A549 (cell line): ENCODE measurements at regions not wholly inside any gene's neighbourhood (a gene's known extent, or its start where the extent isn't known, plus 50 kb on each side); places are given as distances from the start of the nearest gene placed in this dataset.

ENCODE experiments used
- ATAC-seq, 2 experiments: fragments of 200-7000 bp in 1 of 2; fragments of >200 bp in 1 of 2; cut with Nextera tagmentation in 1 of 2; cut with Tn5 transposase in 1 of 2; 3 replicates each; pipeline versions ENCODE4 v1.8.0 to v1.9.1; 2018 to 2020; ENCODE audit warnings: mild to moderate bottlenecking in 1 of 2, moderate library complexity in 1 of 2
- CTCF ChIA-PET: fragments of 300-600 bp; sonication (Branson Sonifier 250); formaldehyde crosslinking; extraction: SDS; loops from one replicate; lab custom pipeline; 2021; ENCODE audit warnings: antibody characterized with exemption, inconsistent platforms; lab: Yijun Ruan, JAX
- POLR2A ChIA-PET: fragments of 350-600 bp; formaldehyde crosslinking; extraction: SDS; loops from one replicate; lab custom pipeline; 2021; ENCODE audit warnings: antibody characterized with exemption, inconsistent platforms; lab: Yijun Ruan, JAX
- DNase-seq, 2 experiments: peaks; one replicate each; pipeline versions ENCODE4 v3.0.0 to v3.0.0-alpha.2; 2011 to 2016; ENCODE audit warnings: low read depth in 1 of 2, low spot score in 1 of 2
- FAIRE-seq: peaks from 2 replicates; lab custom pipeline; 2011; peaks lifted over from hg19 to GRCh38; lab: Jason Lieb, UNC
- H3K27ac ChIP-seq, 2 experiments: fragments of >200 bp; sonication (Bioruptor Twin); formaldehyde crosslinking; 3 replicates each; pipeline ENCODE4 v1.5.1; 2016 to 2017
- H3K4me1 ChIP-seq: fragments of >200 bp; sonication (Bioruptor Twin); formaldehyde crosslinking; 3 replicates; pipeline ENCODE4 v1.6.1; 2016
- H3K4me2 ChIP-seq: fragments of >200 bp; sonication (Bioruptor Twin); formaldehyde crosslinking; 3 replicates; pipeline ENCODE4 v1.6.1; 2016
- H3K4me3 ChIP-seq: fragments of >200 bp; sonication (Bioruptor Twin); formaldehyde crosslinking; 3 replicates; pipeline ENCODE4 v1.5.1; 2016
- H3K9me3 ChIP-seq: fragments of >200 bp; sonication (Bioruptor Twin); formaldehyde crosslinking; 3 replicates; pipeline ENCODE4 v1.6.1; 2016
- CEBPB ChIP-seq, 2 experiments: fragments of >200 bp in 1 of 2; sonication (Bioruptor Twin) in 1 of 2; formaldehyde crosslinking in 1 of 2; IDR thresholded peaks; 2 replicates each; pipeline ENCODE4 v1.6.1; 2012 to 2016
- FOSL2 ChIP-seq, 2 experiments: fragments of 450-650 bp in 1 of 2; fragments of >200 bp in 1 of 2; sonication (Bioruptor Twin) in 1 of 2; formaldehyde crosslinking; IDR thresholded peaks; 2 replicates each; pipeline versions ENCODE4 v1.5.0 to v1.6.1; 2016 to 2020; ENCODE audit warnings: mild to moderate bottlenecking in 1 of 2, moderate library complexity in 1 of 2
- HDAC2 ChIP-seq: fragments of 200-600 bp; sonication (generic); IDR thresholded peaks from 2 replicates; pipeline ENCODE4 v1.6.1; 2016
- HEYL ChIP-seq: fragments of 250-450 bp; sonication (Bioruptor Pico); IDR thresholded peaks from 2 replicates; pipeline ENCODE4 v1.8.0; 2021; ENCODE audit warnings: mild to moderate bottlenecking, moderate library complexity
- JUN ChIP-seq, 2 experiments: fragments of >200 bp; sonication (Bioruptor Twin); formaldehyde crosslinking; IDR thresholded peaks; 2 replicates in 1 of 2; 3 replicates in 1 of 2; pipeline ENCODE4 v1.6.1; 2016 to 2017
- JUNB ChIP-seq: fragments of >200 bp; sonication (Bioruptor Twin); formaldehyde crosslinking; IDR thresholded peaks from 2 replicates; pipeline ENCODE4 v1.6.1; 2016
- KDM1A ChIP-seq: fragments of 200-600 bp; sonication (generic); IDR thresholded peaks from 2 replicates; pipeline ENCODE4 v1.6.1; 2016; ENCODE audit warnings: low read depth, mild to moderate bottlenecking
- KDM5A ChIP-seq: fragments of 200-600 bp; sonication (generic); IDR thresholded peaks from 2 replicates; pipeline ENCODE4 v1.6.1; 2016; ENCODE audit warnings: antibody characterized with exemption, mild to moderate bottlenecking
- NFE2L2 ChIP-seq: fragments of 150-350 bp; conservative IDR thresholded peaks from 2 replicates; pipeline ENCODE4 v1.6.1; 2014; ENCODE audit warnings: low read length
- NPAS2 ChIP-seq: fragments of 250-450 bp; sonication (Bioruptor Pico); IDR thresholded peaks from 2 replicates; pipeline ENCODE4 v1.8.0; 2022; ENCODE audit warnings: mild to moderate bottlenecking, moderate library complexity, borderline replicate concordance
- NR3C1 ChIP-seq: fragments of >200 bp; sonication (Bioruptor Twin); formaldehyde crosslinking; IDR thresholded peaks from 3 replicates; pipeline ENCODE4 v1.6.1; 2017
- RARB ChIP-seq: fragments of 250-450 bp; sonication (Bioruptor Pico); IDR thresholded peaks from 2 replicates; pipeline ENCODE4 v1.8.0; 2021; ENCODE audit warnings: mild to moderate bottlenecking, moderate library complexity
- RNF2 ChIP-seq: fragments of 200-600 bp; sonication (generic); IDR thresholded peaks from 2 replicates; pipeline ENCODE4 v1.6.1; 2016; ENCODE audit warnings: low read depth, mild to moderate bottlenecking, antibody characterized with exemption, moderate library complexity, borderline replicate concordance
- ZFP36 ChIP-seq: fragments of 450-650 bp; IDR thresholded peaks from 2 replicates; pipeline ENCODE4 v1.6.1; 2014; ENCODE audit warnings: borderline replicate concordance; ENCODE audit not compliant: partially characterized antibody
- ZNF302 ChIP-seq: fragments of 250-450 bp; sonication (Bioruptor Pico); IDR thresholded peaks from 2 replicates; pipeline ENCODE4 v1.9.0; 2021; ENCODE audit warnings: inconsistent platforms, mild to moderate bottlenecking, moderate library complexity
- ZSCAN20 ChIP-seq: fragments of 250-450 bp; sonication (Bioruptor Pico); IDR thresholded peaks from 2 replicates; pipeline ENCODE4 v1.8.0; 2022; ENCODE audit warnings: mild to moderate bottlenecking, moderate library complexity
- WGBS: methylation state at CpG from one replicate; pipeline ENCODE4 v1.1.6; 2017; ENCODE audit errors: missing lambda C conversion rate; 5-methylcytosine and 5-hydroxymethylcytosine counted together
- TF ChIP-seq, protein P1 (sequence below): fragments of >200 bp; sonication (Bioruptor Twin); formaldehyde crosslinking; IDR thresholded peaks from 3 replicates; pipeline ENCODE4 v1.6.1; 2016
- TF ChIP-seq, protein P2 (sequence below): fragments of 250-450 bp; sonication (Bioruptor Pico); IDR thresholded peaks from 2 replicates; pipeline ENCODE4 v1.5.0; 2020; ENCODE audit warnings: low read depth, mild to moderate bottlenecking, moderate library complexity
- TF ChIP-seq, protein P3 (sequence below): IDR thresholded peaks from 2 replicates; pipeline ENCODE4 v1.6.1; 2012
- TF ChIP-seq, protein P4 (sequence below): fragments of >200 bp; sonication (Bioruptor Twin); formaldehyde crosslinking; IDR thresholded peaks from 2 replicates; pipeline ENCODE4 v1.6.1; 2016

GRCh38 chr1:96536581-96536980 lies 185.0 kb upstream of the PTBP2 start:
- ATAC-seq (no peak), FAIRE-seq (no peak), DNase-seq (no peak)
- Histone ChIP-seq H3K27ac (no peak overlapping the region), H3K4me1 (no peaks in the 10 kb centered on the region), H3K4me3 (no peak overlapping the region), H3K9me3 (no peaks in the 10 kb centered on the region), H3K4me2 (no peak overlapping the region)
- TF ChIP-seq JUN (IDR thresholded peaks at IDR 0.05): no peak
- no peak for TF ChIP-seq NPAS2 (CRISPR knock-in tag)
- ChIA-PET POLR2A (no interaction called here), CTCF (no interaction called here)

DNA sequence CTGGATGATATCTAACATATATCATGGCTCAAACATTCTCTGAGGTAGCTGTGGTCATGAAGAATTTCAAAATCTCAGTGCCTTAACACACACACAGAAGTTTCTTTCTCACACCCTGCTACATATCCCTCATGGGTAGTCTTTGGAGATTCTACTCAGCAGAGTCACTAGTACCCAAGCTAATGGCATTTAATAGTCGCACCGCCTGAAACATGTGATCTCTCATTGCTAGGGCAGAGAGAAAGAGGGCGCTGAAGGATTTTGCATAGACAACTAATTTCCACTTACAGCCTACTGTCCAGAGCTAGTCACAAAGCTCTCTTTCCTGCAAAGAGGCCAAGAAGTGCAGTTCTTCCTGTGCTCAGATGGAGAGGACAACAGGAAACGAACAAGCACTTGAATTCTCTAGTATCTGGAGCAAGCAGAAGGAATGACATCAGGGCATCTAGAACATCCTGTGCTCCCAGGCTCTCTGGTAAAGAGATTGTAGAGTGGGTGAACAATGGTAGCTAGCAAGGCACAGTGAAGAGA lies 183.4 kb upstream of the PTBP2 start:
- Histone ChIP-seq H3K4me2 (no peak overlapping the region), H3K4me3 (no peak overlapping the region), H3K27ac (no peak overlapping the region), H3K9me3 (no peaks in the 10 kb centered on the region), H3K4me1 (no peaks in the 10 kb centered on the region)
- CTCF ChIA-PET: no interaction called here
- POLR2A ChIA-PET: no interaction called here
- FAIRE-seq (no peak), DNase-seq (no peak), ATAC-seq (no peak)
- TF ChIP-seq, protein P1, sequence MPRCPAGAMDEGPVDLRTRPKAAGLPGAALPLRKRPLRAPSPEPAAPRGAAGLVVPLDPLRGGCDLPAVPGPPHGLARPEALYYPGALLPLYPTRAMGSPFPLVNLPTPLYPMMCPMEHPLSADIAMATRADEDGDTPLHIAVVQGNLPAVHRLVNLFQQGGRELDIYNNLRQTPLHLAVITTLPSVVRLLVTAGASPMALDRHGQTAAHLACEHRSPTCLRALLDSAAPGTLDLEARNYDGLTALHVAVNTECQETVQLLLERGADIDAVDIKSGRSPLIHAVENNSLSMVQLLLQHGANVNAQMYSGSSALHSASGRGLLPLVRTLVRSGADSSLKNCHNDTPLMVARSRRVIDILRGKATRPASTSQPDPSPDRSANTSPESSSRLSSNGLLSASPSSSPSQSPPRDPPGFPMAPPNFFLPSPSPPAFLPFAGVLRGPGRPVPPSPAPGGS: no peak
- TF ChIP-seq RARB (CRISPR knock-in tag): no peak
- TF ChIP-seq, protein P2, sequence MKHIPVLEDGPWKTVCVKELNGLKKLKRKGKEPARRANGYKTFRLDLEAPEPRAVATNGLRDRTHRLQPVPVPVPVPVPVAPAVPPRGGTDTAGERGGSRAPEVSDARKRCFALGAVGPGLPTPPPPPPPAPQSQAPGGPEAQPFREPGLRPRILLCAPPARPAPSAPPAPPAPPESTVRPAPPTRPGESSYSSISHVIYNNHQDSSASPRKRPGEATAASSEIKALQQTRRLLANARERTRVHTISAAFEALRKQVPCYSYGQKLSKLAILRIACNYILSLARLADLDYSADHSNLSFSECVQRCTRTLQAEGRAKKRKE (CRISPR knock-in tag): no peak
- TF ChIP-seq, protein P3, sequence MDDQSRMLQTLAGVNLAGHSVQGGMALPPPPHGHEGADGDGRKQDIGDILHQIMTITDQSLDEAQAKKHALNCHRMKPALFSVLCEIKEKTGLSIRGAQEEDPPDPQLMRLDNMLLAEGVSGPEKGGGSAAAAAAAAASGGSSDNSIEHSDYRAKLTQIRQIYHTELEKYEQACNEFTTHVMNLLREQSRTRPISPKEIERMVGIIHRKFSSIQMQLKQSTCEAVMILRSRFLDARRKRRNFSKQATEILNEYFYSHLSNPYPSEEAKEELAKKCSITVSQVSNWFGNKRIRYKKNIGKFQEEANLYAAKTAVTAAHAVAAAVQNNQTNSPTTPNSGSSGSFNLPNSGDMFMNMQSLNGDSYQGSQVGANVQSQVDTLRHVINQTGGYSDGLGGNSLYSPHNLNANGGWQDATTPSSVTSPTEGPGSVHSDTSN: no peak
- no peak for TF ChIP-seq NFE2L2
- TF ChIP-seq FOSL2 (IDR thresholded peaks at IDR 0.05): no peak
- TF ChIP-seq FOSL2 (CRISPR knock-in tag; IDR thresholded peaks at IDR 0.05): no peak
- no peak for TF ChIP-seq JUNB
- TF ChIP-seq KDM1A: no peak
- TF ChIP-seq RNF2: no peak
- no peak for TF ChIP-seq ZNF302 (CRISPR knock-in tag)
- 38% methylated on average over 2 of the region's 4 CpGs for WGBS

- Histone ChIP-seq H3K4me3 (no peak overlapping the region), H3K27ac (no peak overlapping the region), H3K4me1 (no peaks in the 10 kb centered on the region), H3K9me3 (no peaks in the 10 kb centered on the region), H3K4me2 (no peak overlapping the region)
- ChIA-PET CTCF (no interaction called here), POLR2A (no interaction called here)
- no peak for FAIRE-seq
- TF ChIP-seq NR3C1 (no peak), KDM5A (no peak), HEYL (CRISPR knock-in tag) (no peak), ZSCAN20 (CRISPR knock-in tag) (no peak), ZFP36 (no peak), HDAC2 (no peak), CEBPB (IDR thresholded peaks at IDR 0.05) (no peak)
- TF ChIP-seq, protein P3: no peak
- TF ChIP-seq, protein P4, sequence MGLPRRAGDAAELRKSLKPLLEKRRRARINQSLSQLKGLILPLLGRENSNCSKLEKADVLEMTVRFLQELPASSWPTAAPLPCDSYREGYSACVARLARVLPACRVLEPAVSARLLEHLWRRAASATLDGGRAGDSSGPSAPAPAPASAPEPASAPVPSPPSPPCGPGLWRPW: no peak
- DNase-seq: no peak
- 67% methylated on average over 5 of the region's 5 CpGs for WGBS
- no peak for ATAC-seq
Observed at GRCh38 chr1:96538883-96539282, 182.7 kb upstream of the PTBP2 start.
